ENCODE measurements at regions not wholly inside any gene's neighbourhood (a gene's known extent, or its start where the extent isn't known, plus 50 kb on each side); places are given as distances from the start of the nearest gene placed in this dataset.

- TF ChIP-seq CTCF (conservative IDR thresholded peaks at IDR 0.05) = no peak
- Histone ChIP-seq H3K18ac (ENCODE audit: insufficient read length, low read depth, low read length) (no peak overlapping the region), H3K27me3 (ENCODE audit: insufficient read depth, low read length) (no peaks in the 10 kb centered on the region), H4K5ac (ENCODE audit: insufficient read length, low read depth, low read length) (no peak overlapping the region), H3K14ac (ENCODE audit: insufficient read depth, low read length) (no peak overlapping the region), H3K56ac (ENCODE audit: insufficient read length, low read depth, low read length) (no peak overlapping the region), H2BK12ac (ENCODE audit: insufficient read length, low read depth, low read length) (no peak overlapping the region), H4K91ac (ENCODE audit: insufficient read length, low read depth, low read length) (no peak overlapping the region), H3K9ac (ENCODE audit: extremely low read depth, insufficient read length, low read length) (no peak overlapping the region), H3K23ac (ENCODE audit: insufficient read length, low read depth, low read length) (no peak overlapping the region), H2AK5ac (ENCODE audit: insufficient read length, low read length) (no peak overlapping the region), H3T11ph (ENCODE audit: low read length) (no peak overlapping the region), H3K9me3 (ENCODE audit: control insufficient read depth, low read depth, low read length) (no peaks in the 10 kb centered on the region), H3K4me2 (ENCODE audit: insufficient read depth, insufficient read length, low read length) (no peak overlapping the region), H2BK5ac (ENCODE audit: insufficient read length, low read length) (no peak overlapping the region), H3K79me1 (ENCODE audit: insufficient read depth, low read depth, low read length, poor library complexity, severe bottlenecking) (no peaks in the 10 kb centered on the region), H4K8ac (replicated peaks; ENCODE audit: insufficient read length, low read depth, low read length) (no peak overlapping the region), H2BK20ac (ENCODE audit: low read depth, low read length, poor library complexity, severe bottlenecking) (no peak overlapping the region), H3K79me2 (ENCODE audit: insufficient read depth, low read length) (no peaks in the 10 kb centered on the region), H3K4me1 (ENCODE audit: insufficient read depth, low read length) (no peaks in the 10 kb centered on the region), H2BK120ac (ENCODE audit: low read depth, low read length, poor library complexity, severe bottlenecking) (no peak overlapping the region), H3K27ac (ENCODE audit: insufficient read length, low read depth, low read length) (no peak overlapping the region), H2BK15ac (ENCODE audit: low read depth, low read length) (no peak overlapping the region), H4K20me1 (ENCODE audit: control insufficient read depth, insufficient read depth, insufficient read length) (no peaks in the 10 kb centered on the region), H3K23me2 (ENCODE audit: insufficient read length, low read depth, low read length, poor library complexity, severe bottlenecking) (no peaks in the 10 kb centered on the region), H3K4ac (ENCODE audit: low read depth, low read length) (no peak overlapping the region), H2AFZ (ENCODE audit: low read length) (no peak overlapping the region)
- Mint-ChIP-seq H3K27me3 (ENCODE audit: low read depth) (no peaks in the 10 kb centered on the region), H3K4me1 (peaks cover 4 to 8% of the 10 kb centered on the region in 2 experiments), H3K4me3 (no peak overlapping the region), H3K9me3 (peaks cover 0 to 2% of the 10 kb centered on the region in 2 experiments; a peak in 1 of 5 replicates), H3K27ac (no peak overlapping the region), H3K36me3 (ENCODE audit: insufficient read depth in 1 of 3, low read depth in 3 of 3) (no peaks in the 10 kb centered on the region)
- no peak for DNase-seq
- no CpG with 5 or more reads among the region's 4 CpGs for WGBS (ENCODE audit: extremely low coverage, insufficient read length, low lambda C conversion rate)
Measured at GRCh38 chr7:34333925-34334324, 324.1 kb upstream of the NPSR1 start.

All from H9 (cell line).